Panc1 (cell line): ENCODE measurements at regions not wholly inside any gene's neighbourhood (a gene's known extent, or its start where the extent isn't known, plus 50 kb on each side); places are given as distances from the start of the nearest gene placed in this dataset.
A peak's percentile ranks its signal among the peaks of the same experiment; 100 is the strongest.

Experiments
- ATAC-seq: fragments of 200-7000 bp; cut with Tn5 transposase; 2 replicates; pipeline ENCODE4 v1.9.1; 2020; ENCODE audit warnings: mild to moderate bottlenecking, moderate library complexity
- BruUV-seq: library from RNA; stranded (reverse); fragments of 400-500 nt; replicated peaks from 2 replicates; lab custom pipeline; 2021; lab: Mats Ljungman, UMichigan
- CTCF ChIA-PET: fragments of 300-600 bp; sonication (Branson Sonifier 250); formaldehyde crosslinking; loops from one replicate; lab custom pipeline; 2022; ENCODE audit warnings: antibody characterized with exemption; lab: Charles Lee
- POLR2A ChIA-PET: fragments of 300-600 bp; sonication (Branson Sonifier 250); formaldehyde crosslinking; loops from one replicate; lab custom pipeline; 2022; ENCODE audit warnings: antibody characterized with exemption; lab: Charles Lee
- DNase-seq: peaks from one replicate; pipeline ENCODE4 v3.0.0-alpha.2; 2010; ENCODE audit warnings: low read depth, low spot score
- H3K27ac ChIP-seq: 2 replicates; pipeline ENCODE4 v1.5.1; 2011; ENCODE audit warnings: mild to moderate bottlenecking, low read length, inconsistent platforms
- H3K27me3 ChIP-seq: fragments of 200-500 bp; sonication (Bioruptor generic); 2 replicates; pipeline ENCODE4 v1.6.0; 2014; ENCODE audit warnings: low read length, inconsistent platforms; ENCODE audit not compliant: control insufficient read depth, insufficient read depth
- H3K36me3 ChIP-seq: fragments of 200-500 bp; sonication (Bioruptor generic); 2 replicates; pipeline ENCODE4 v1.5.1; 2014; ENCODE audit warnings: inconsistent platforms, mild to moderate bottlenecking, low read length, moderate library complexity; ENCODE audit not compliant: control insufficient read depth, insufficient read depth
- H3K4me1 ChIP-seq: 2 replicates; pipeline ENCODE4 v1.5.1; 2011; ENCODE audit warnings: inconsistent platforms, mild to moderate bottlenecking, low read length, moderate library complexity; ENCODE audit not compliant: control insufficient read depth, insufficient read depth
- H3K4me3 ChIP-seq, 2 experiments: 2 replicates each; pipeline ENCODE4 v1.5.1; 2011 to 2012; ENCODE audit warnings: low read depth in 2 of 2, low read length in 2 of 2, mild to moderate bottlenecking in 2 of 2, inconsistent platforms in 1 of 2, moderate library complexity in 1 of 2
- H3K9me3 ChIP-seq: fragments of 200-500 bp; sonication (Bioruptor generic); 2 replicates; pipeline ENCODE4 v1.5.1; 2014; ENCODE audit warnings: low read depth, mild to moderate bottlenecking, inconsistent platforms, low read length, moderate library complexity; ENCODE audit not compliant: control insufficient read depth, insufficient read depth
- POLR2AphosphoS5 ChIP-seq: IDR thresholded peaks from 2 replicates; pipeline ENCODE4 v1.6.1; 2012; ENCODE audit warnings: mild to moderate bottlenecking, low read depth, low read length, moderate library complexity
- SIN3A ChIP-seq: IDR thresholded peaks from 2 replicates; pipeline ENCODE4 v1.6.1; 2012; ENCODE audit warnings: low read depth, mild to moderate bottlenecking, low read length, moderate library complexity, borderline replicate concordance; ENCODE audit not compliant: insufficient read depth
- TCF7L2 ChIP-seq: IDR thresholded peaks from 2 replicates; pipeline ENCODE4 v1.6.1; 2011; ENCODE audit warnings: mild to moderate bottlenecking, low read depth, low read length, inconsistent platforms
- in situ Hi-C: cut with HindIII; loops from 2 replicates; pipeline ENCODE4 v1.10.0; 2016; ENCODE audit warnings: low sequenced_read_pairs, low pct_unique_long_range_greater_than_20kb
- intact Hi-C: fragments of 100-400 bp; cut with micrococcal nuclease; formaldehyde crosslinking; loops from one replicate; pipeline ENCODE4 v1.10.0; 2022; ENCODE audit not compliant: unreplicated experiment
- TF ChIP-seq, protein P1 (sequence below): fragments of 450-650 bp; IDR thresholded peaks from 2 replicates; pipeline ENCODE4 v1.5.1; 2017; ENCODE audit warnings: mild to moderate bottlenecking
- TF ChIP-seq, protein P2 (sequence below), 2 experiments: IDR thresholded peaks; 2 replicates each; pipeline ENCODE4 v1.6.1; 2011 to 2012; ENCODE audit warnings: low read depth in 2 of 2, control low read depth in 1 of 2, low read length in 1 of 2, mild to moderate bottlenecking in 1 of 2, moderate library complexity in 1 of 2; ENCODE audit not compliant: insufficient read depth in 1 of 2

DNA sequence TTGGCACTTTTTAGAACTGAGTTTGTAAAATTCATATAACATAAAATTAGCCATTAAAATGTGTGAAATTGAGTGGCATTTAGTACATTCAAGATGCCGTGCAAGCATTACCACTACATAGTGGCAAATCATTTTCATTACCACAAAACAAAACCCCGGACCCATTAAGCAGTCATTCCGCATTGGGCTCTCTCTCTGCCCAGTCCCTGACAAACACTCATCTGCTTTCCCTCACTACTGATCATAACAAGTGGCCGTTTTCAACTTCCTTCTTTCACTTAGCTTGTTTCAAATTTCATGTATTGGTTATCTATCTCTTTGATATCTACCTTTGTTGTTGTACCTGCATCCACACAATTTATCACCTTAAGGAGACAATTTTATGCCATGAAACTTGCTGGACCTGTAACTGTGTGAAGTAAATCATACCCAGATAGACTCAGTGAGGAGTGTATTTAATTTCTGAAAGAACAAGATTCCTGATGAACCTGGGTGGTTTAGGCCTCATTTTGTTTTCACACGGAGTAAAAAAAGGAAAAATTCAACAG, 202.1 kb downstream of the OR13H1 start:
- TF ChIP-seq POLR2AphosphoS5 (no peak), TCF7L2 (no peak), SIN3A (no peak)
- TF ChIP-seq, protein P1, sequence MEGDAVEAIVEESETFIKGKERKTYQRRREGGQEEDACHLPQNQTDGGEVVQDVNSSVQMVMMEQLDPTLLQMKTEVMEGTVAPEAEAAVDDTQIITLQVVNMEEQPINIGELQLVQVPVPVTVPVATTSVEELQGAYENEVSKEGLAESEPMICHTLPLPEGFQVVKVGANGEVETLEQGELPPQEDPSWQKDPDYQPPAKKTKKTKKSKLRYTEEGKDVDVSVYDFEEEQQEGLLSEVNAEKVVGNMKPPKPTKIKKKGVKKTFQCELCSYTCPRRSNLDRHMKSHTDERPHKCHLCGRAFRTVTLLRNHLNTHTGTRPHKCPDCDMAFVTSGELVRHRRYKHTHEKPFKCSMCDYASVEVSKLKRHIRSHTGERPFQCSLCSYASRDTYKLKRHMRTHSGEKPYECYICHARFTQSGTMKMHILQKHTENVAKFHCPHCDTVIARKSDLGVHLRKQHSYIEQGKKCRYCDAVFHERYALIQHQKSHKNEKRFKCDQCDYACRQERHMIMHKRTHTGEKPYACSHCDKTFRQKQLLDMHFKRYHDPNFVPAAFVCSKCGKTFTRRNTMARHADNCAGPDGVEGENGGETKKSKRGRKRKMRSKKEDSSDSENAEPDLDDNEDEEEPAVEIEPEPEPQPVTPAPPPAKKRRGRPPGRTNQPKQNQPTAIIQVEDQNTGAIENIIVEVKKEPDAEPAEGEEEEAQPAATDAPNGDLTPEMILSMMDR, result no peak
- TF ChIP-seq, protein P2, sequence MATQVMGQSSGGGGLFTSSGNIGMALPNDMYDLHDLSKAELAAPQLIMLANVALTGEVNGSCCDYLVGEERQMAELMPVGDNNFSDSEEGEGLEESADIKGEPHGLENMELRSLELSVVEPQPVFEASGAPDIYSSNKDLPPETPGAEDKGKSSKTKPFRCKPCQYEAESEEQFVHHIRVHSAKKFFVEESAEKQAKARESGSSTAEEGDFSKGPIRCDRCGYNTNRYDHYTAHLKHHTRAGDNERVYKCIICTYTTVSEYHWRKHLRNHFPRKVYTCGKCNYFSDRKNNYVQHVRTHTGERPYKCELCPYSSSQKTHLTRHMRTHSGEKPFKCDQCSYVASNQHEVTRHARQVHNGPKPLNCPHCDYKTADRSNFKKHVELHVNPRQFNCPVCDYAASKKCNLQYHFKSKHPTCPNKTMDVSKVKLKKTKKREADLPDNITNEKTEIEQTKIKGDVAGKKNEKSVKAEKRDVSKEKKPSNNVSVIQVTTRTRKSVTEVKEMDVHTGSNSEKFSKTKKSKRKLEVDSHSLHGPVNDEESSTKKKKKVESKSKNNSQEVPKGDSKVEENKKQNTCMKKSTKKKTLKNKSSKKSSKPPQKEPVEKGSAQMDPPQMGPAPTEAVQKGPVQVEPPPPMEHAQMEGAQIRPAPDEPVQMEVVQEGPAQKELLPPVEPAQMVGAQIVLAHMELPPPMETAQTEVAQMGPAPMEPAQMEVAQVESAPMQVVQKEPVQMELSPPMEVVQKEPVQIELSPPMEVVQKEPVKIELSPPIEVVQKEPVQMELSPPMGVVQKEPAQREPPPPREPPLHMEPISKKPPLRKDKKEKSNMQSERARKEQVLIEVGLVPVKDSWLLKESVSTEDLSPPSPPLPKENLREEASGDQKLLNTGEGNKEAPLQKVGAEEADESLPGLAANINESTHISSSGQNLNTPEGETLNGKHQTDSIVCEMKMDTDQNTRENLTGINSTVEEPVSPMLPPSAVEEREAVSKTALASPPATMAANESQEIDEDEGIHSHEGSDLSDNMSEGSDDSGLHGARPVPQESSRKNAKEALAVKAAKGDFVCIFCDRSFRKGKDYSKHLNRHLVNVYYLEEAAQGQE (IDR thresholded peaks at IDR 0.05; ENCODE audit: insufficient read depth in 1 of 2, low read depth in 2 of 2, low read length in 1 of 2), result no peak
- in situ Hi-C loops, result no loop called here
- peak overlapping the region; percentile 99 for H3K27ac ChIP-seq
- ATAC-seq, result peak; percentile 62
- ChIA-PET POLR2A (no interaction called here), CTCF (interaction anchor here (1.0 kb wide), 1 partner anchor 35 kb away, joined by 5 read pairs; no protein-coding TSS in a partner anchor)
- peaks cover 7% of the 10 kb centered on the region; the same call in 1 of the 2 replicates for H3K4me1 ChIP-seq
- intact Hi-C loops, result loop anchor here (1.0 to 5.0 kb wide), 4 partner anchors 33 to 601 kb away; no protein-coding TSS in a partner anchor
- H3K4me3 ChIP-seq, result peak overlapping the region; percentile 69 to 97
- DNase-seq, result no peak
- no TSS peak for BruUV-seq
- H3K36me3 ChIP-seq, result no peaks in the 10 kb centered on the region
- H3K9me3 ChIP-seq, result no peaks in the 10 kb centered on the region
- no peaks in the 10 kb centered on the region for H3K27me3 ChIP-seq

DNA sequence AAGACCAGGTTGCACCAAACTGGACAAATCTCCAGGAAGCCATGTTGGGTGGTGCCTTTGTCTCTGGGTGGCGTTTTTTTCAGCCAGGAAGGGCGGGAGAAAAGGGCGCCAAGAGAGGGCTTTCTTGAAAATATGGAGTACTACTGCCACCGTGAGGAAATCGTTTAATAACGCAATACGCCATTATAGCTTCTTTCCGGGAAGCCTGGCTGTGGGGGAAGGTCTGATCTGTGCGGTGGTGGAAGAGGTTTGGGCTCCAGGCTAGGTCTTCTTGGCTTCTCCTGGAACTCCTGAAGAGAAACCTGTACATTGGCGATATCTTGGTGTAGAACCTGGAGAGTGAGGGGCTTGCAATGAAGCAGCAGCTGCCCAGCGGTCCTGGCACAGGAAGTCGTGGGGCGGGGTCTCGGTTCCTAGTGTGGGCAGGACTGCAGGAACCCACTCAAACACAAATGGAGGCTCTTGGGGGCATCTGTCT, 202.7 kb downstream of the OR13H1 start:
- Histone ChIP-seq H3K36me3 (no peaks in the 10 kb centered on the region), H3K27me3 (no peaks in the 10 kb centered on the region), H3K9me3 (no peaks in the 10 kb centered on the region), H3K4me3 (peak overlapping the region; percentile 69 to 97), H3K4me1 (peaks cover 7% of the 10 kb centered on the region; the same call in 1 of the 2 replicates), H3K27ac (peak overlapping the region; percentile 99)
- POLR2A ChIA-PET, result interaction anchor here (0.7 kb wide), 1 partner anchor 547 kb away, joined by 3 read pairs; no protein-coding TSS in a partner anchor
- CTCF ChIA-PET, result interaction anchor here (0.6 to 1.0 kb wide), 2 partner anchors 36 to 37 kb away, joined by 3 to 5 read pairs; no protein-coding TSS in a partner anchor
- BruUV-seq, result no TSS peak
- intact Hi-C loops, result loop anchor here (1.0 to 5.0 kb wide), 4 partner anchors 32 to 601 kb away; no protein-coding TSS in a partner anchor
- peak; percentile 91 for DNase-seq
- TF ChIP-seq POLR2AphosphoS5, result peak; percentile 21; the same call in 1 of the 2 replicates
- TF ChIP-seq, protein P1, result no peak
- in situ Hi-C loops, result no loop called here
- ATAC-seq, result peak; percentile 90
